ENCODE measurements at regions not wholly inside any gene's neighbourhood (a gene's known extent, or its start where the extent isn't known, plus 50 kb on each side); places are given as distances from the start of the nearest gene placed in this dataset.
A peak's percentile ranks its signal among the peaks of the same experiment; 100 is the strongest.

DNA sequence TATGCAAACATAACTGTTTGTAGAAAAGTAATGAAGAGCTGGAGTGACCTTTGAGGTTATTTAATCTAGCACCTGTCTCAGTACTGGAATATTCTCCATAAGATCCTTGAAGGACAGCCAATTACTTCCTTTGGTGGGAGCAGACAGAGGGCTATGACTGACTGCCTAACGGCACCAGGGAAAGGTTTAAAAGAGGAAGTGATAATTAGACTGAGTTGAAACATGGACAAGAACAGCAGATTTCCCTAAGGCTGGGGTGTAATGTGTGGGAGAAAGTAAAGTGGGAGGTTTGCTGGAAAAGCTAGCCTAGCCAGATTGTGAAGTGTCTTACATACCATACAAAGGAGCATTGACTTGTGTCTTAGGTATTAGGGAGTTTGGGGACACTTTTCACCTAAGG lies 191.3 kb upstream of the PCDH9 start:
- no peaks in the 10 kb centered on the region for H3K36me3 ChIP-seq
- no peak for DNase-seq
- intact Hi-C loops (cut with DNase I; ENCODE audit: low total_unique reads): no loop called here
- H3K9me3 ChIP-seq: no peaks in the 10 kb centered on the region
- TF ChIP-seq, protein P1, sequence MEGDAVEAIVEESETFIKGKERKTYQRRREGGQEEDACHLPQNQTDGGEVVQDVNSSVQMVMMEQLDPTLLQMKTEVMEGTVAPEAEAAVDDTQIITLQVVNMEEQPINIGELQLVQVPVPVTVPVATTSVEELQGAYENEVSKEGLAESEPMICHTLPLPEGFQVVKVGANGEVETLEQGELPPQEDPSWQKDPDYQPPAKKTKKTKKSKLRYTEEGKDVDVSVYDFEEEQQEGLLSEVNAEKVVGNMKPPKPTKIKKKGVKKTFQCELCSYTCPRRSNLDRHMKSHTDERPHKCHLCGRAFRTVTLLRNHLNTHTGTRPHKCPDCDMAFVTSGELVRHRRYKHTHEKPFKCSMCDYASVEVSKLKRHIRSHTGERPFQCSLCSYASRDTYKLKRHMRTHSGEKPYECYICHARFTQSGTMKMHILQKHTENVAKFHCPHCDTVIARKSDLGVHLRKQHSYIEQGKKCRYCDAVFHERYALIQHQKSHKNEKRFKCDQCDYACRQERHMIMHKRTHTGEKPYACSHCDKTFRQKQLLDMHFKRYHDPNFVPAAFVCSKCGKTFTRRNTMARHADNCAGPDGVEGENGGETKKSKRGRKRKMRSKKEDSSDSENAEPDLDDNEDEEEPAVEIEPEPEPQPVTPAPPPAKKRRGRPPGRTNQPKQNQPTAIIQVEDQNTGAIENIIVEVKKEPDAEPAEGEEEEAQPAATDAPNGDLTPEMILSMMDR (IDR thresholded peaks at IDR 0.05): no peak
- TF ChIP-seq EP300 (IDR thresholded peaks at IDR 0.05; ENCODE audit: low read depth) (no peak), POLR2AphosphoS5 (IDR thresholded peaks at IDR 0.05) (no peak), POLR2A (IDR thresholded peaks at IDR 0.05) (no peak)
- 37 to 63% methylated on average over 1 of the region's 1 CpG for WGBS, 2 donors (ENCODE audit: low coverage in 1 of 2)
- H3K27ac ChIP-seq: no peak overlapping the region
- no peaks in the 10 kb centered on the region for H3K4me1 ChIP-seq
- in situ Hi-C loops (cut with MboI; ENCODE audit: low pct_ligation_motif_present in 1 of 4, low pct_unique_long_range_greater_than_20kb in 1 of 4, low sequenced_read_pairs in 3 of 4): no loop called here
- H3K27me3 ChIP-seq: no peaks in the 10 kb centered on the region
- no peak overlapping the region for H3K4me3 ChIP-seq

GRCh38 chr13:67416047-67416925 lies 186.2 kb upstream of the PCDH9 start:
- Histone ChIP-seq H3K36me3 (no peaks in the 10 kb centered on the region), H3K9me3 (no peaks in the 10 kb centered on the region), H3K4me1 (no peaks in the 10 kb centered on the region), H3K27me3 (no peaks in the 10 kb centered on the region), H3K4me3 (no peak overlapping the region), H3K27ac (no peak overlapping the region)
- WGBS, 2 donors (ENCODE audit: low coverage in 1 of 2): 68 to 91% methylated on average over 3 to 9 of the region's 9 CpGs
- TF ChIP-seq EP300 (IDR thresholded peaks at IDR 0.05; ENCODE audit: low read depth): no peak
- TF ChIP-seq, protein P1 (IDR thresholded peaks at IDR 0.05): peak in 1 of 5 experiments; percentile 20
- intact Hi-C loops (cut with DNase I; ENCODE audit: low total_unique reads): no loop called here
- no peak for DNase-seq
- in situ Hi-C loops (cut with MboI; ENCODE audit: low pct_ligation_motif_present in 1 of 4, low pct_unique_long_range_greater_than_20kb in 1 of 4, low sequenced_read_pairs in 3 of 4): no loop called here

GRCh38 chr13:67410645-67411044 lies 180.5 kb upstream of the PCDH9 start:
- DNase-seq: no peak
- WGBS, 2 donors (ENCODE audit: low coverage in 1 of 2): 50 to 55% methylated on average over 1 of the region's 1 CpG
- H3K36me3 ChIP-seq: no peaks in the 10 kb centered on the region
- H3K27me3 ChIP-seq: no peaks in the 10 kb centered on the region
- intact Hi-C loops (cut with DNase I; ENCODE audit: low total_unique reads) (no loop called here), in situ Hi-C loops (cut with MboI; ENCODE audit: low pct_ligation_motif_present in 1 of 4, low pct_unique_long_range_greater_than_20kb in 1 of 4, low sequenced_read_pairs in 3 of 4) (no loop called here)
- no peak for TF ChIP-seq POLR2A (IDR thresholded peaks at IDR 0.05)
- TF ChIP-seq POLR2AphosphoS5 (IDR thresholded peaks at IDR 0.05): no peak
- TF ChIP-seq EP300 (IDR thresholded peaks at IDR 0.05; ENCODE audit: low read depth): no peak
- TF ChIP-seq, protein P1 (IDR thresholded peaks at IDR 0.05): no peak
- no peaks in the 10 kb centered on the region for H3K9me3 ChIP-seq
- H3K27ac ChIP-seq: no peak overlapping the region
- no peaks in the 10 kb centered on the region for H3K4me1 ChIP-seq
- H3K4me3 ChIP-seq: no peak overlapping the region

- Histone ChIP-seq H3K4me1 (no peaks in the 10 kb centered on the region), H3K9me3 (no peaks in the 10 kb centered on the region), H3K27me3 (no peaks in the 10 kb centered on the region), H3K36me3 (no peaks in the 10 kb centered on the region), H3K4me3 (no peak overlapping the region), H3K27ac (no peak overlapping the region)
- intact Hi-C loops (cut with DNase I; ENCODE audit: low total_unique reads) (no loop called here), in situ Hi-C loops (cut with MboI; ENCODE audit: low pct_ligation_motif_present in 1 of 4, low pct_unique_long_range_greater_than_20kb in 1 of 4, low sequenced_read_pairs in 3 of 4) (no loop called here)
- 20 to 57% methylated on average over 1 of the region's 1 CpG for WGBS, 2 donors (ENCODE audit: low coverage in 1 of 2)
- DNase-seq: no peak
- TF ChIP-seq POLR2AphosphoS5 (IDR thresholded peaks at IDR 0.05) (no peak), POLR2A (IDR thresholded peaks at IDR 0.05) (no peak), EP300 (IDR thresholded peaks at IDR 0.05; ENCODE audit: low read depth) (no peak)
- TF ChIP-seq, protein P1 (IDR thresholded peaks at IDR 0.05): no peak
These were observed 178.7 kb upstream of the PCDH9 start for GRCh38 chr13:67408798-67409197.

Data from transverse colon (tissue), 4 donors.